ENCODE measurements at regions not wholly inside any gene's neighbourhood (a gene's known extent, or its start where the extent isn't known, plus 50 kb on each side); places are given as distances from the start of the nearest gene placed in this dataset.

- DNase-seq (ENCODE audit: low spot score) = no peak
Observed at GRCh38 chr9:1683951-1684350, 331.2 kb upstream of the SMARCA2 start.

GRCh38 chr9:1698991-1699390 lies 316.2 kb upstream of the SMARCA2 start:
- DNase-seq (ENCODE audit: low spot score) = no peak

GRCh38 chr9:1701113-1701512 lies 314.0 kb upstream of the SMARCA2 start:
- no peak for DNase-seq (ENCODE audit: low spot score)

GRCh38 chr9:1702701-1703100 lies 312.4 kb upstream of the SMARCA2 start:
- DNase-seq (ENCODE audit: low spot score) = no peak

- DNase-seq (ENCODE audit: low spot score) = no peak
Observed at GRCh38 chr9:1707291-1707690, 307.9 kb upstream of the SMARCA2 start.

- no peak for DNase-seq (ENCODE audit: low spot score)
Observed at GRCh38 chr9:1708219-1708618, 306.9 kb upstream of the SMARCA2 start.

GRCh38 chr9:1709347-1709746 lies 305.8 kb upstream of the SMARCA2 start:
- peak; percentile 5 for DNase-seq (ENCODE audit: low spot score)

- DNase-seq (ENCODE audit: low spot score) = no peak
Observed at GRCh38 chr9:1712861-1713450, 302.2 kb upstream of the SMARCA2 start.

GRCh38 chr9:1713841-1714240 lies 301.3 kb upstream of the SMARCA2 start:
- DNase-seq (ENCODE audit: low spot score) = no peak

GRCh38 chr9:1717882-1718281 lies 297.3 kb upstream of the SMARCA2 start:
- DNase-seq (ENCODE audit: low spot score) = no peak

- no peak for DNase-seq (ENCODE audit: low spot score)
Observed at GRCh38 chr9:1718836-1719235, 296.3 kb upstream of the SMARCA2 start.

GRCh38 chr9:1721196-1721595 lies 294.0 kb upstream of the SMARCA2 start:
- no peak for DNase-seq (ENCODE audit: low spot score)

- no peak for DNase-seq (ENCODE audit: low spot score)
Observed at GRCh38 chr9:1722404-1722803, 292.7 kb upstream of the SMARCA2 start.

GRCh38 chr9:1723522-1724015 lies 291.6 kb upstream of the SMARCA2 start:
- DNase-seq (ENCODE audit: low spot score) = no peak

- DNase-seq (ENCODE audit: low spot score) = no peak
Observed at GRCh38 chr9:1726993-1727759, 288.0 kb upstream of the SMARCA2 start.

- DNase-seq (ENCODE audit: low spot score) = no peak
Observed at GRCh38 chr9:1729631-1730030, 285.5 kb upstream of the SMARCA2 start.

- DNase-seq (ENCODE audit: low spot score) = no peak
Observed at GRCh38 chr9:1732670-1733069, 282.5 kb upstream of the SMARCA2 start.

GRCh38 chr9:1738511-1739100 lies 276.5 kb upstream of the SMARCA2 start:
- no peak for DNase-seq (ENCODE audit: low spot score)

GRCh38 chr9:1743121-1743960 lies 271.8 kb upstream of the SMARCA2 start:
- no peak for DNase-seq (ENCODE audit: low spot score)

- no peak for DNase-seq (ENCODE audit: low spot score)
Observed at GRCh38 chr9:1745980-1746379, 269.2 kb upstream of the SMARCA2 start.

- DNase-seq (ENCODE audit: low spot score) = no peak
Observed at GRCh38 chr9:1747417-1747967, 267.7 kb upstream of the SMARCA2 start.

GRCh38 chr9:1748407-1748806 lies 266.7 kb upstream of the SMARCA2 start:
- DNase-seq (ENCODE audit: low spot score) = no peak
